Testis (tissue), 2 donors: ENCODE measurements at regions not wholly inside any gene's neighbourhood (a gene's known extent, or its start where the extent isn't known, plus 50 kb on each side); places are given as distances from the start of the nearest gene placed in this dataset.

Experiments
- POLR2A ChIP-seq: fragments of 450-650 bp; IDR thresholded peaks from one replicate; pipeline ENCODE4 v1.6.1; 2017; ENCODE audit warnings: antibody characterized with exemption, mild to moderate bottlenecking, moderate library complexity
- TF ChIP-seq, protein P1 (sequence below), 3 experiments: fragments of 450-650 bp in 2 of 3; fragments of 200-600 bp in 1 of 3; sonication (generic) in 1 of 3; IDR thresholded peaks; one replicate each; pipeline ENCODE4 v1.5.1; 2016 to 2019; ENCODE audit warnings: antibody characterized with exemption in 3 of 3, mild to moderate bottlenecking in 2 of 3, moderate library complexity in 1 of 3

DNA sequence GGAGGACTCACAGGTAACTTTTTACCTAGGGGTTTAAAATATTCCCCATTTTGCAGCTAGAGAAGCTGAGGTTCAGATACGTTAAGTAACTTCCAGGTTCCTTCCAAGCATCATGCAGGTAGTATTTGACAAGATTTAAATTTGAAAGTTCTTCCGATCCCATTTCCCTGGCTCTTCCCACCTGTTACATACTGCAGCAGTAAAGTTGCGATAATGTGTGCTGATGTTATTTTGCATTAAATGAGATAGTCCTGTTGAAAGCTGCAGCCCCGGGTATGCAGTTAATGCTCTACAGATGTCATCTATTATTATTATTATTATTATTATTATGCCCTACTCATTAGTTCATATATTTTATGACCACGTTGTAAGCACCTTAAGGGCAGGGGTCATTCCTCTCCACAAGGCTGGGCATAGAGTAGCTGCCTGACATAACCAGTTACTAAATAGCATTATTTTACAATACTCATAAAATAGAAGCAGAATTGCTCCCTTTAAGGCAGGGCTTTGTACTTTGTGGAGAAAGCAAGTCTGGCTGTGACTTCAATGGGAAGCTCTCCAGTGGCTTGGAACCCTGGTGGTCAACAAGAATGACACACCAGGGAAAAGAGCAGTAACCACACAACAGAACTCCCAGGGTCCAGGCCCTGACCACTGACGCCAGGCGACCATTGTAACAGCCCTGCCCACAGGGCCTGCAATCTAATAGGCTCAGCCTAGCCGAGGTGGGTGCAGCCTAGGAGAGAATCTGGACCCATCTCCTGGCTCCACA lies 90.8 kb upstream of the CALM2 start:
- TF ChIP-seq, protein P1, sequence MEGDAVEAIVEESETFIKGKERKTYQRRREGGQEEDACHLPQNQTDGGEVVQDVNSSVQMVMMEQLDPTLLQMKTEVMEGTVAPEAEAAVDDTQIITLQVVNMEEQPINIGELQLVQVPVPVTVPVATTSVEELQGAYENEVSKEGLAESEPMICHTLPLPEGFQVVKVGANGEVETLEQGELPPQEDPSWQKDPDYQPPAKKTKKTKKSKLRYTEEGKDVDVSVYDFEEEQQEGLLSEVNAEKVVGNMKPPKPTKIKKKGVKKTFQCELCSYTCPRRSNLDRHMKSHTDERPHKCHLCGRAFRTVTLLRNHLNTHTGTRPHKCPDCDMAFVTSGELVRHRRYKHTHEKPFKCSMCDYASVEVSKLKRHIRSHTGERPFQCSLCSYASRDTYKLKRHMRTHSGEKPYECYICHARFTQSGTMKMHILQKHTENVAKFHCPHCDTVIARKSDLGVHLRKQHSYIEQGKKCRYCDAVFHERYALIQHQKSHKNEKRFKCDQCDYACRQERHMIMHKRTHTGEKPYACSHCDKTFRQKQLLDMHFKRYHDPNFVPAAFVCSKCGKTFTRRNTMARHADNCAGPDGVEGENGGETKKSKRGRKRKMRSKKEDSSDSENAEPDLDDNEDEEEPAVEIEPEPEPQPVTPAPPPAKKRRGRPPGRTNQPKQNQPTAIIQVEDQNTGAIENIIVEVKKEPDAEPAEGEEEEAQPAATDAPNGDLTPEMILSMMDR (IDR thresholded peaks at IDR 0.05): no peak
- no peak for TF ChIP-seq POLR2A
